Neural cell (in vitro differentiated cells): ENCODE measurements at regions not wholly inside any gene's neighbourhood (a gene's known extent, or its start where the extent isn't known, plus 50 kb on each side); places are given as distances from the start of the nearest gene placed in this dataset.

Experiments used
- H2AFZ ChIP-seq: fragments of 200-600, 300-800 bp; sonication (generic), shearing (Covaris generic); 2 replicates; pipeline ENCODE4 v1.6.0; 2014; ENCODE audit warnings: low read depth, mild to moderate bottlenecking, antibody characterized with exemption, low read length, moderate library complexity
- H3F3A ChIP-seq: fragments of 200-600 bp; shearing (Covaris generic); 2 replicates; pipeline ENCODE4 v1.6.1; 2016; ENCODE audit warnings: mild to moderate bottlenecking, moderate library complexity, mixed read lengths, antibody characterized with exemption, low read length; ENCODE audit not compliant: insufficient read depth, poor library complexity, severe bottlenecking
- H3K27ac ChIP-seq: fragments of 200-600, 300-800 bp; sonication (generic), shearing (Covaris generic); 2 replicates; pipeline ENCODE4 v1.5.1; 2014; ENCODE audit warnings: mild to moderate bottlenecking, low read length, moderate library complexity
- H3K27me3 ChIP-seq: fragments of 300-800, 200-600 bp; sonication (generic), shearing (Covaris generic); 2 replicates; pipeline ENCODE4 v1.6.0; 2014; ENCODE audit warnings: mild to moderate bottlenecking, low read depth, low read length, moderate library complexity; ENCODE audit not compliant: insufficient read depth
- H3K36me3 ChIP-seq: fragments of 300-800, 200-600 bp; sonication (generic), shearing (Covaris generic); 2 replicates; pipeline ENCODE4 v1.5.1; 2014; ENCODE audit warnings: mild to moderate bottlenecking, antibody characterized with exemption, low read length, moderate library complexity; ENCODE audit not compliant: insufficient read depth
- H3K4me2 ChIP-seq: fragments of 300-800, 200-600 bp; sonication (generic), shearing (Covaris generic); 2 replicates; pipeline ENCODE4 v1.6.0; 2014; ENCODE audit warnings: mild to moderate bottlenecking, low read length
- H3K4me3 ChIP-seq: fragments of 300-800, 200-600 bp; sonication (generic), shearing (Covaris generic); 2 replicates; pipeline ENCODE4 v1.5.1; 2014; ENCODE audit warnings: mild to moderate bottlenecking, low read length, moderate library complexity
- H3K79me2 ChIP-seq: fragments of 200-600 bp; shearing (Covaris generic); replicated peaks from 2 replicates; pipeline ENCODE4 v1.6.0; 2014; ENCODE audit warnings: mild to moderate bottlenecking, low read length, moderate library complexity; ENCODE audit not compliant: insufficient read depth
- H3K9ac ChIP-seq: fragments of 300-800, 200-600 bp; sonication (generic), shearing (Covaris generic); 2 replicates; pipeline ENCODE4 v1.6.1; 2016; ENCODE audit warnings: mild to moderate bottlenecking, low read length, mixed read lengths
- H3K9me2 ChIP-seq: fragments of 200-600 bp; shearing (Covaris generic); 2 replicates; pipeline ENCODE4 v1.6.1; 2016; ENCODE audit warnings: mild to moderate bottlenecking, low read length, mixed read lengths; ENCODE audit not compliant: insufficient read depth
- H3K9me3 ChIP-seq: fragments of 200-600, 300-800 bp; sonication (generic), shearing (Covaris generic); 2 replicates; pipeline ENCODE4 v1.6.1; 2016; ENCODE audit warnings: mild to moderate bottlenecking, mixed run types, low read length, moderate library complexity, mixed read lengths
- H4K20me1 ChIP-seq: fragments of 200-600 bp; shearing (Covaris generic); 2 replicates; pipeline ENCODE4 v1.6.1; 2016; ENCODE audit warnings: mild to moderate bottlenecking, mixed run types; ENCODE audit not compliant: insufficient read depth
- EP300 ChIP-seq: fragments of 450-650 bp; conservative IDR thresholded peaks from 2 replicates; pipeline ENCODE4 v1.6.1; 2014; ENCODE audit warnings: antibody characterized with exemption, mild to moderate bottlenecking, moderate library complexity; ENCODE audit not compliant: poor library complexity, severe bottlenecking
- EZH2 ChIP-seq: fragments of 200-600, 300-800 bp; shearing (Covaris generic), sonication (generic); IDR thresholded peaks from 2 replicates; pipeline ENCODE4 v1.6.1; 2014; ENCODE audit warnings: antibody characterized with exemption, low read length, borderline replicate concordance, mild to moderate bottlenecking; ENCODE audit not compliant: insufficient read depth, poor library complexity, severe bottlenecking
- MXI1 ChIP-seq: fragments of 450-650 bp; conservative IDR thresholded peaks from 2 replicates; pipeline ENCODE4 v1.6.1; 2014; ENCODE audit warnings: antibody characterized with exemption, mild to moderate bottlenecking; ENCODE audit not compliant: poor library complexity, severe bottlenecking
- POLR2AphosphoS5 ChIP-seq: IDR thresholded peaks from 2 replicates; pipeline ENCODE4 v1.6.1; 2012
- RAD21 ChIP-seq: fragments of 450-650 bp; conservative IDR thresholded peaks from 2 replicates; pipeline ENCODE4 v1.6.1; 2014; ENCODE audit warnings: antibody characterized with exemption, mild to moderate bottlenecking, moderate library complexity
- SMC3 ChIP-seq: fragments of 450-650 bp; conservative IDR thresholded peaks from 2 replicates; pipeline ENCODE4 v1.6.1; 2014; ENCODE audit warnings: antibody characterized with exemption, mild to moderate bottlenecking, moderate library complexity; ENCODE audit not compliant: poor library complexity
- TAF1 ChIP-seq: IDR thresholded peaks from 2 replicates; pipeline ENCODE4 v1.6.1; 2012; ENCODE audit warnings: low read depth
- TF ChIP-seq, protein P1 (sequence below): IDR thresholded peaks from 2 replicates; pipeline ENCODE4 v1.6.1; 2012; ENCODE audit warnings: borderline replicate concordance
- TF ChIP-seq, protein P2 (sequence below): fragments of 450-650 bp; IDR thresholded peaks from 2 replicates; pipeline ENCODE4 v1.5.1; 2014; ENCODE audit warnings: antibody characterized with exemption, mild to moderate bottlenecking, moderate library complexity; ENCODE audit not compliant: poor library complexity, severe bottlenecking

- H3K9me3 ChIP-seq, result no peaks in the 10 kb centered on the region
- no peaks in the 10 kb centered on the region for H3K9me2 ChIP-seq
- no peaks in the 10 kb centered on the region for H3K27me3 ChIP-seq
- no peaks in the 10 kb centered on the region for H3K36me3 ChIP-seq
- H3K9ac ChIP-seq, result no peak overlapping the region
- no peaks in the 10 kb centered on the region for H3F3A ChIP-seq
- H2AFZ ChIP-seq, result no peak overlapping the region
- no peaks in the 10 kb centered on the region for H3K79me2 ChIP-seq
- no peak overlapping the region for H3K4me2 ChIP-seq
- no peak for TF ChIP-seq POLR2AphosphoS5
- TF ChIP-seq SMC3, result no peak
- TF ChIP-seq, protein P1, sequence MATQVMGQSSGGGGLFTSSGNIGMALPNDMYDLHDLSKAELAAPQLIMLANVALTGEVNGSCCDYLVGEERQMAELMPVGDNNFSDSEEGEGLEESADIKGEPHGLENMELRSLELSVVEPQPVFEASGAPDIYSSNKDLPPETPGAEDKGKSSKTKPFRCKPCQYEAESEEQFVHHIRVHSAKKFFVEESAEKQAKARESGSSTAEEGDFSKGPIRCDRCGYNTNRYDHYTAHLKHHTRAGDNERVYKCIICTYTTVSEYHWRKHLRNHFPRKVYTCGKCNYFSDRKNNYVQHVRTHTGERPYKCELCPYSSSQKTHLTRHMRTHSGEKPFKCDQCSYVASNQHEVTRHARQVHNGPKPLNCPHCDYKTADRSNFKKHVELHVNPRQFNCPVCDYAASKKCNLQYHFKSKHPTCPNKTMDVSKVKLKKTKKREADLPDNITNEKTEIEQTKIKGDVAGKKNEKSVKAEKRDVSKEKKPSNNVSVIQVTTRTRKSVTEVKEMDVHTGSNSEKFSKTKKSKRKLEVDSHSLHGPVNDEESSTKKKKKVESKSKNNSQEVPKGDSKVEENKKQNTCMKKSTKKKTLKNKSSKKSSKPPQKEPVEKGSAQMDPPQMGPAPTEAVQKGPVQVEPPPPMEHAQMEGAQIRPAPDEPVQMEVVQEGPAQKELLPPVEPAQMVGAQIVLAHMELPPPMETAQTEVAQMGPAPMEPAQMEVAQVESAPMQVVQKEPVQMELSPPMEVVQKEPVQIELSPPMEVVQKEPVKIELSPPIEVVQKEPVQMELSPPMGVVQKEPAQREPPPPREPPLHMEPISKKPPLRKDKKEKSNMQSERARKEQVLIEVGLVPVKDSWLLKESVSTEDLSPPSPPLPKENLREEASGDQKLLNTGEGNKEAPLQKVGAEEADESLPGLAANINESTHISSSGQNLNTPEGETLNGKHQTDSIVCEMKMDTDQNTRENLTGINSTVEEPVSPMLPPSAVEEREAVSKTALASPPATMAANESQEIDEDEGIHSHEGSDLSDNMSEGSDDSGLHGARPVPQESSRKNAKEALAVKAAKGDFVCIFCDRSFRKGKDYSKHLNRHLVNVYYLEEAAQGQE, result no peak
- TF ChIP-seq, protein P2, sequence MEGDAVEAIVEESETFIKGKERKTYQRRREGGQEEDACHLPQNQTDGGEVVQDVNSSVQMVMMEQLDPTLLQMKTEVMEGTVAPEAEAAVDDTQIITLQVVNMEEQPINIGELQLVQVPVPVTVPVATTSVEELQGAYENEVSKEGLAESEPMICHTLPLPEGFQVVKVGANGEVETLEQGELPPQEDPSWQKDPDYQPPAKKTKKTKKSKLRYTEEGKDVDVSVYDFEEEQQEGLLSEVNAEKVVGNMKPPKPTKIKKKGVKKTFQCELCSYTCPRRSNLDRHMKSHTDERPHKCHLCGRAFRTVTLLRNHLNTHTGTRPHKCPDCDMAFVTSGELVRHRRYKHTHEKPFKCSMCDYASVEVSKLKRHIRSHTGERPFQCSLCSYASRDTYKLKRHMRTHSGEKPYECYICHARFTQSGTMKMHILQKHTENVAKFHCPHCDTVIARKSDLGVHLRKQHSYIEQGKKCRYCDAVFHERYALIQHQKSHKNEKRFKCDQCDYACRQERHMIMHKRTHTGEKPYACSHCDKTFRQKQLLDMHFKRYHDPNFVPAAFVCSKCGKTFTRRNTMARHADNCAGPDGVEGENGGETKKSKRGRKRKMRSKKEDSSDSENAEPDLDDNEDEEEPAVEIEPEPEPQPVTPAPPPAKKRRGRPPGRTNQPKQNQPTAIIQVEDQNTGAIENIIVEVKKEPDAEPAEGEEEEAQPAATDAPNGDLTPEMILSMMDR, result no peak
- no peak for TF ChIP-seq EP300
- TF ChIP-seq TAF1, result no peak
- TF ChIP-seq RAD21, result no peak
- no peak for TF ChIP-seq EZH2
- no peak for TF ChIP-seq MXI1
- H3K4me3 ChIP-seq, result no peak overlapping the region
- H3K27ac ChIP-seq, result no peak overlapping the region
- H4K20me1 ChIP-seq, result no peaks in the 10 kb centered on the region
Observed at GRCh38 chr14:53709381-53709780, 247.2 kb downstream of the BMP4 start.

DNA sequence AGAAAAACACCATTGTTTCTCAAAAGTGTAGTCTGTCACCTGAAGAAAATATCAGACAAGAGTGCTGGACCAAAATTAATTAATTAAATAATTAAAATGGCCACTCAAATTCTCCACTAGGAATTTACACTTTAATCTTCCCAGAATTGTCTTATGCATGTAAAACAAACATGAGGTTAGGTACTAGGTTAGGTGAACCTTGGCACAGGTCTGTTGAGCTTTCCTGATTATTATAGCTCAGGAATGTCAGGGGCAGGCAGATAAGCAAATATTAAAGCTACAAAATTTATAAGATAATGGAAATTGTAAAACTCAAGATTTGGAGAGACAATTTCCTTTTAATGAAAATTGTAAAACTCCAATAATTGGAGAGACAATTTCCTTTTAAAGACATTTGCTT, 253.2 kb downstream of the BMP4 start:
- no peak overlapping the region for H3K9ac ChIP-seq
- no peaks in the 10 kb centered on the region for H3K9me3 ChIP-seq
- H3F3A ChIP-seq, result no peaks in the 10 kb centered on the region
- TF ChIP-seq MXI1 (no peak), EZH2 (no peak), EP300 (no peak), SMC3 (no peak), POLR2AphosphoS5 (no peak), RAD21 (no peak), TAF1 (no peak)
- TF ChIP-seq, protein P1, result no peak
- TF ChIP-seq, protein P2, result no peak
- no peak overlapping the region for H3K4me3 ChIP-seq
- no peak overlapping the region for H3K4me2 ChIP-seq
- no peaks in the 10 kb centered on the region for H3K79me2 ChIP-seq
- no peak overlapping the region for H2AFZ ChIP-seq
- H3K27me3 ChIP-seq, result no peaks in the 10 kb centered on the region
- no peaks in the 10 kb centered on the region for H3K9me2 ChIP-seq
- no peak overlapping the region for H3K27ac ChIP-seq
- H3K36me3 ChIP-seq, result no peaks in the 10 kb centered on the region
- no peaks in the 10 kb centered on the region for H4K20me1 ChIP-seq
